ENCODE measurements at regions not wholly inside any gene's neighbourhood (a gene's known extent, or its start where the extent isn't known, plus 50 kb on each side); places are given as distances from the start of the nearest gene placed in this dataset.

DNA sequence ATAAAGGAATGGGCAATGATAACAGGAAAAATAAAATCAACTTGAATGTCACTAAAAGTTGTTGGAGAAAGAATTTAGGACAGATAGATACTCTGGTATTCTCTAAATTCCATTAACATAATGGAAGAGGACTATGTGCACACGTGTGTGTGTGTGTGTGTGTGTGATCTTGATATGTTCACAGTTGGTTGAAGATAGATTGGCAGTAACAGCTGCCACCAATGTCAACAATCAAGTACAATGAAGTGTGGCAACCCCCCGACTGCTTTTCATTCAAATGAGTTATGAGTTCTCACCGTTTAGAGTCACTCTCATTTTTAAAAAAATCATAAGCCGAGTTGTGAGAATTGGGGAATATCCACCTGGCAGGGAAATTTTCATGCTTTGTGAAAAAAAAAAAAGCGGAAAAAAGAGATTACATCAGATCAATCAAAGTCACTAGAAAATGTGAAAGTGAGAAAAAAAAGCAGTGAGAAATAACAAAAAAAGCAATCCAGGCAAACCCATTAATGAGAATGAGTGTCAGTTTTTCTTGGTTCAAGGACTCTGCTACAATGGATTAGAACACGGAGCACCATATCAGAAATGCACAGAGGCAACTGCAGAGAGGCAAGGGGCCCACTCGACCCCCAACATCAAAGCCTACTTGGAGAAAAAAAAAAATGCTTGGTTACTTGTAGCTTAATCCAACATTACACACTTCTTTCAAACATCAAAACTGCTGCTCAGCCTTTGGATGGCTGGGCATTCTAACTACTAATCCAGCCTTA is 414.9 kb upstream of the PITX2 start:
- H3K27ac ChIP-seq (ENCODE audit: insufficient read depth, low read length) = no peak overlapping the region
- H4K8ac ChIP-seq (ENCODE audit: low read depth in 2 of 2, low read length in 2 of 2) = no peak overlapping the region
- no peak overlapping the region for H2BK15ac ChIP-seq (ENCODE audit: low read depth, low read length)
- no peak overlapping the region for H3K56ac ChIP-seq (ENCODE audit: extremely low read depth, insufficient read depth, low read length)
- in situ Hi-C loops (cut with MboI; ENCODE audit: low sequenced_read_pairs) = no loop called here
- no peak overlapping the region for H3K9ac ChIP-seq (ENCODE audit: low read depth, low read length)
- no peaks in the 10 kb centered on the region for H3K79me1 ChIP-seq (ENCODE audit: low read depth in 1 of 2, low read length in 2 of 2)
- no peak overlapping the region for H2BK20ac ChIP-seq (ENCODE audit: low read depth, low read length)
- no peak overlapping the region for H4K91ac ChIP-seq (ENCODE audit: insufficient read depth, low read depth, low read length)
- H3K9me3 ChIP-seq (ENCODE audit: control insufficient read depth, insufficient read depth, low read length) = no peaks in the 10 kb centered on the region
- no peak overlapping the region for H3K4me3 ChIP-seq (ENCODE audit: insufficient read depth, low read depth, low read length)
- no peaks in the 10 kb centered on the region for H3K36me3 ChIP-seq (ENCODE audit: control insufficient read depth, insufficient read depth, low read length)
- dilution Hi-C loops (cut with HindIII; ENCODE audit: low sequenced_read_pairs, unreplicated experiment) = no loop called here
- ATAC-seq (ENCODE audit: low read depth) (no peak), DNase-seq (no peak)
- no peak overlapping the region for H2BK120ac ChIP-seq (ENCODE audit: low read depth, low read length)
- no peak overlapping the region for H3K23ac ChIP-seq (ENCODE audit: low read depth, low read length)
- H3K27me3 ChIP-seq (ENCODE audit: control insufficient read depth, insufficient read depth, low read length) = no peaks in the 10 kb centered on the region
- H3K4me2 ChIP-seq (ENCODE audit: low read depth, low read length) = no peak overlapping the region
- ChIA-PET CTCF (no interaction called here), POLR2A (ENCODE audit: unreplicated experiment) (no interaction called here)
- no peaks in the 10 kb centered on the region for H3K4me1 ChIP-seq (ENCODE audit: control insufficient read depth, insufficient read depth, low read length)
- no peak overlapping the region for H3K4ac ChIP-seq (ENCODE audit: low read depth, low read length)
- intact Hi-C loops (cut with micrococcal nuclease) = no loop called here
- no peak overlapping the region for H2AK5ac ChIP-seq (ENCODE audit: low read depth, low read length)
- no peaks in the 10 kb centered on the region for H4K20me1 ChIP-seq (ENCODE audit: insufficient read depth, low read length)
- H2AK9ac ChIP-seq (replicated peaks; ENCODE audit: low read depth, low read length, poor library complexity) = no peak overlapping the region
- TF ChIP-seq RFX5 (IDR thresholded peaks at IDR 0.05; ENCODE audit: low read depth, low read length) = no peak
- TF ChIP-seq RAD21 (IDR thresholded peaks at IDR 0.05; ENCODE audit: low read length) = no peak
- TF ChIP-seq BHLHE40 (IDR thresholded peaks at IDR 0.05; ENCODE audit: low read depth, low read length) = no peak
- TF ChIP-seq MXI1 (IDR thresholded peaks at IDR 0.05; ENCODE audit: borderline replicate concordance, low read depth, low read length) = no peak
- TF ChIP-seq, protein P1, sequence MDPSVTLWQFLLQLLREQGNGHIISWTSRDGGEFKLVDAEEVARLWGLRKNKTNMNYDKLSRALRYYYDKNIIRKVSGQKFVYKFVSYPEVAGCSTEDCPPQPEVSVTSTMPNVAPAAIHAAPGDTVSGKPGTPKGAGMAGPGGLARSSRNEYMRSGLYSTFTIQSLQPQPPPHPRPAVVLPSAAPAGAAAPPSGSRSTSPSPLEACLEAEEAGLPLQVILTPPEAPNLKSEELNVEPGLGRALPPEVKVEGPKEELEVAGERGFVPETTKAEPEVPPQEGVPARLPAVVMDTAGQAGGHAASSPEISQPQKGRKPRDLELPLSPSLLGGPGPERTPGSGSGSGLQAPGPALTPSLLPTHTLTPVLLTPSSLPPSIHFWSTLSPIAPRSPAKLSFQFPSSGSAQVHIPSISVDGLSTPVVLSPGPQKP (IDR thresholded peaks at IDR 0.05; ENCODE audit: borderline replicate concordance, low read depth, low read length) = no peak
- no peak for TF ChIP-seq FOS (IDR thresholded peaks at IDR 0.05; ENCODE audit: low read depth, low read length)
- TF ChIP-seq, protein P2, sequence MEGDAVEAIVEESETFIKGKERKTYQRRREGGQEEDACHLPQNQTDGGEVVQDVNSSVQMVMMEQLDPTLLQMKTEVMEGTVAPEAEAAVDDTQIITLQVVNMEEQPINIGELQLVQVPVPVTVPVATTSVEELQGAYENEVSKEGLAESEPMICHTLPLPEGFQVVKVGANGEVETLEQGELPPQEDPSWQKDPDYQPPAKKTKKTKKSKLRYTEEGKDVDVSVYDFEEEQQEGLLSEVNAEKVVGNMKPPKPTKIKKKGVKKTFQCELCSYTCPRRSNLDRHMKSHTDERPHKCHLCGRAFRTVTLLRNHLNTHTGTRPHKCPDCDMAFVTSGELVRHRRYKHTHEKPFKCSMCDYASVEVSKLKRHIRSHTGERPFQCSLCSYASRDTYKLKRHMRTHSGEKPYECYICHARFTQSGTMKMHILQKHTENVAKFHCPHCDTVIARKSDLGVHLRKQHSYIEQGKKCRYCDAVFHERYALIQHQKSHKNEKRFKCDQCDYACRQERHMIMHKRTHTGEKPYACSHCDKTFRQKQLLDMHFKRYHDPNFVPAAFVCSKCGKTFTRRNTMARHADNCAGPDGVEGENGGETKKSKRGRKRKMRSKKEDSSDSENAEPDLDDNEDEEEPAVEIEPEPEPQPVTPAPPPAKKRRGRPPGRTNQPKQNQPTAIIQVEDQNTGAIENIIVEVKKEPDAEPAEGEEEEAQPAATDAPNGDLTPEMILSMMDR (conservative IDR thresholded peaks at IDR 0.05; ENCODE audit: low read depth, low read length) = no peak
- TF ChIP-seq, protein P3, sequence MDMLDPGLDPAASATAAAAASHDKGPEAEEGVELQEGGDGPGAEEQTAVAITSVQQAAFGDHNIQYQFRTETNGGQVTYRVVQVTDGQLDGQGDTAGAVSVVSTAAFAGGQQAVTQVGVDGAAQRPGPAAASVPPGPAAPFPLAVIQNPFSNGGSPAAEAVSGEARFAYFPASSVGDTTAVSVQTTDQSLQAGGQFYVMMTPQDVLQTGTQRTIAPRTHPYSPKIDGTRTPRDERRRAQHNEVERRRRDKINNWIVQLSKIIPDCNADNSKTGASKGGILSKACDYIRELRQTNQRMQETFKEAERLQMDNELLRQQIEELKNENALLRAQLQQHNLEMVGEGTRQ (IDR thresholded peaks at IDR 0.05; ENCODE audit: low read depth, low read length) = no peak
- no peak for TF ChIP-seq NFE2L2 (IDR thresholded peaks at IDR 0.05; ENCODE audit: low read depth, low read length)
- no peak for TF ChIP-seq SMC3 (IDR thresholded peaks at IDR 0.05; ENCODE audit: low read depth, low read length)
- H3K14ac ChIP-seq (replicated peaks; ENCODE audit: low read depth, low read length) = no peak overlapping the region
- H3K18ac ChIP-seq (ENCODE audit: low read depth, low read length) = no peak overlapping the region
- no peak overlapping the region for H2BK5ac ChIP-seq (ENCODE audit: low read depth, low read length, poor library complexity, severe bottlenecking)
- no peak overlapping the region for H4K5ac ChIP-seq (ENCODE audit: low read depth, low read length)
- H2AFZ ChIP-seq (replicated peaks; ENCODE audit: low read length, poor library complexity) = no peak overlapping the region
- no TSS peak for BruUV-seq (replicated peaks)
- no CpG with 5 or more reads among the region's 7 CpGs for WGBS, 2 experiments (ENCODE audit: extremely low coverage in 2 of 2, insufficient read length in 1 of 2)
- no peaks in the 10 kb centered on the region for H3K9me1 ChIP-seq (ENCODE audit: insufficient read depth, low read length)

All from IMR-90 (cell line).